ENCODE measurements at regions not wholly inside any gene's neighbourhood (a gene's known extent, or its start where the extent isn't known, plus 50 kb on each side); places are given as distances from the start of the nearest gene placed in this dataset.
A peak's percentile ranks its signal among the peaks of the same experiment; 100 is the strongest.

GRCh38 chr6:19643287-19643686, 193.9 kb upstream of the ID4 start:
- no peak for FAIRE-seq

- no peak for FAIRE-seq
Measured at GRCh38 chr6:19643713-19644112, 193.5 kb upstream of the ID4 start.

GRCh38 chr6:19655744-19656143, 181.4 kb upstream of the ID4 start:
- peak; percentile 3 for FAIRE-seq

- no peak for FAIRE-seq
Measured at GRCh38 chr6:19660123-19660910, 176.9 kb upstream of the ID4 start.

- no peak for FAIRE-seq
Measured at GRCh38 chr6:19662911-19663310, 174.3 kb upstream of the ID4 start.

- no peak for FAIRE-seq
Measured at GRCh38 chr6:19663479-19663878, 173.7 kb upstream of the ID4 start.

GRCh38 chr6:19664050-19664449, 173.1 kb upstream of the ID4 start:
- no peak for FAIRE-seq

- no peak for FAIRE-seq
Measured at GRCh38 chr6:19664878-19665612, 172.1 kb upstream of the ID4 start.

GRCh38 chr6:19665613-19665909, 171.6 kb upstream of the ID4 start:
- FAIRE-seq, result no peak

- FAIRE-seq, result no peak
Measured at GRCh38 chr6:19668710-19669109, 168.5 kb upstream of the ID4 start.

GRCh38 chr6:19669206-19669605, 168.0 kb upstream of the ID4 start:
- no peak for FAIRE-seq

- FAIRE-seq, result no peak
Measured at GRCh38 chr6:19682859-19683258, 154.3 kb upstream of the ID4 start.

- no peak for FAIRE-seq
Measured at GRCh38 chr6:19690325-19691075, 146.7 kb upstream of the ID4 start.

GRCh38 chr6:19691465-19692167, 145.6 kb upstream of the ID4 start:
- no peak for FAIRE-seq

- no peak for FAIRE-seq
Measured at GRCh38 chr6:19692506-19693298, 144.5 kb upstream of the ID4 start.

- no peak for FAIRE-seq
Measured at GRCh38 chr6:19694697-19695096, 142.5 kb upstream of the ID4 start.

- FAIRE-seq, result no peak
Measured at GRCh38 chr6:19697744-19698290, 139.4 kb upstream of the ID4 start.

- FAIRE-seq, result no peak
Measured at GRCh38 chr6:19699932-19700331, 137.2 kb upstream of the ID4 start.

GRCh38 chr6:19705606-19706005, 131.6 kb upstream of the ID4 start:
- no peak for FAIRE-seq

GRCh38 chr6:19712012-19712688, 125.0 kb upstream of the ID4 start:
- FAIRE-seq, result no peak

- FAIRE-seq, result no peak
Measured at GRCh38 chr6:19712998-19713397, 124.2 kb upstream of the ID4 start.

GRCh38 chr6:19713411-19713810, 123.8 kb upstream of the ID4 start:
- no peak for FAIRE-seq

Data from G401.6 (cell line).